ENCODE measurements at regions not wholly inside any gene's neighbourhood (a gene's known extent, or its start where the extent isn't known, plus 50 kb on each side); places are given as distances from the start of the nearest gene placed in this dataset.

DNA sequence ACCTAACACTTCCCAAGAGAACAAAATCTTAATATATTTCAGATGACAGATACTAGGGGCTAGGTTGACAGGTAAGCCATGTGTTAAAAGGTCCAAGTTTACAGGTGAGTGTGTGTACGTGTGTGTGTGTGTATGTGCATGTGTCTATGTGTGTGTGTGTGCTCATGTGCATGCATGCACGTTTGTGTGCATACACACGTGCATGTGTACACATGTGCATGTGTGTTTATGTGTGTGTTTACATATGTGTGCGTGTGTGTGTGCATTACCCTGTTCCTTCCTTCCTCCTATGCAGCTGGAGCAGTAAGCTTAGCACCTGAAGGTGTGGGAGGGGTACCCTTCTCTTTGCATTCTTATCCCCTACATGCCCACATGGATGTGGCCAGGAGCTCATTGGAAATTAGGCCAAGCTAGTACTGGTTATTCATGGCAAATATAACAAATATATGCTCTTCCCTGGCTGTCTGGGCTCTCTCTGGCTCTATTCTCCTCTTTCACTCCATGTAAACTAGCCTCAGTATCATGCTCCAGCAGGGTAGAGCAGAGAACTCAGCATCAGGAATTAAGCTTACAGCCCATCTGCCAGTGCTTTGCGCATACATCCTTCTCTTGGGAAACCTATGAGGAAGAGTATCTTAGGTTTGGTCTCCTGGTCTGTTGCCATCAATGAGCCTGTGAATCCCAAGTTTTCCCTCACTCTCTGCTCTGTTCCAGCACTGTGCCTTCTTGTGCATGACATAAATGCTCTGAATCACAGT lies 258.0 kb upstream of the MYOCD start:
- Histone ChIP-seq H3K4me1 (no peaks in the 10 kb centered on the region), H3K27me3 (ENCODE audit: low read depth) (no peaks in the 10 kb centered on the region), H3K4me3 (no peak overlapping the region), H3K36me3 (replicated peaks) (no peaks in the 10 kb centered on the region), H3K9me3 (no peaks in the 10 kb centered on the region)
- DNase-seq (ENCODE audit: low spot score in 2 of 2), result no peak
- in situ Hi-C loops (cut with MboI; ENCODE audit: low sequenced_read_pairs), result no loop called here

DNA sequence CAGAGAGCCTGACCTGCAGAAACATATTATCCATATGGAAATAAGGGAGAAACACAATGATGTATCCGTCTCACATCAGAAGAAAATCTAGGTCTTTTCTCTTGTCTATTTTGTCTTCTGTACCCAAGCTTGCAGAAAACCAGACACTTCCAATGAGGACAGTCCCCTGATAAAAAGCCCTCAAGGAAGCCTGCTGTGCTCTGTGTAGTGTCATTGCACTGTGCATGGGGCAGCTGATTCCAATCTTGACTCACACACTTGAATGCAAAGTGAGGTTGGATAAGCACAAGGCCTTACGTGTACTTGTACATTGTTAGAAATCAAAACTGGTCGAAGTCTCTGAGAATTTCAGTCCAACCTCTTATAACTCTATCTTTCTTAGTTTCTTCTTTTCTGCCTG lies 256.6 kb upstream of the MYOCD start:
- Histone ChIP-seq H3K27me3 (ENCODE audit: low read depth) (no peaks in the 10 kb centered on the region), H3K4me3 (no peak overlapping the region), H3K36me3 (replicated peaks) (no peaks in the 10 kb centered on the region), H3K9me3 (no peaks in the 10 kb centered on the region), H3K4me1 (no peaks in the 10 kb centered on the region)
- in situ Hi-C loops (cut with MboI; ENCODE audit: low sequenced_read_pairs), result no loop called here
- no peak for DNase-seq (ENCODE audit: low spot score in 2 of 2)

DNA sequence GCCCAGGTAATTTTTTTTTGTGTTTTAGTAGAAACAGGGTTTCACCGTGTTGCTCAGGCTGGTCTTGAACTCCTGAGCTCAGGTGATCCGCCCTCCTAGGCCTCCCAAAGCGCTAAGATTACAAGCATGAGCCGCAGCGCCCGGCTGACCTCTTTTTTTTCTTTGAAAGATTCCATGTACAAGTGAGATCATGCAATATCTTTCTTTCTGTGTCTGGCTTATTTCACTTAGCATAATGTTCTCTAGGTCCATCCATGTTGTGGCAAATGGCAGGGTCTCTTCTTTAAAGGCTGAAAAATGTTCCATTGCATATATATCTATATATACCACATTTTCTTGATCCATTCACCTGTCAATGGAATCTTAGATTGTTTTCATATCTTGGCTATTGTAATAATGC lies 255.0 kb upstream of the MYOCD start:
- no peak for DNase-seq (ENCODE audit: low spot score in 2 of 2)
- Histone ChIP-seq H3K9me3 (no peaks in the 10 kb centered on the region), H3K4me3 (no peak overlapping the region), H3K4me1 (no peaks in the 10 kb centered on the region), H3K27me3 (ENCODE audit: low read depth) (no peaks in the 10 kb centered on the region), H3K36me3 (replicated peaks) (no peaks in the 10 kb centered on the region)
- in situ Hi-C loops (cut with MboI; ENCODE audit: low sequenced_read_pairs), result no loop called here

DNA sequence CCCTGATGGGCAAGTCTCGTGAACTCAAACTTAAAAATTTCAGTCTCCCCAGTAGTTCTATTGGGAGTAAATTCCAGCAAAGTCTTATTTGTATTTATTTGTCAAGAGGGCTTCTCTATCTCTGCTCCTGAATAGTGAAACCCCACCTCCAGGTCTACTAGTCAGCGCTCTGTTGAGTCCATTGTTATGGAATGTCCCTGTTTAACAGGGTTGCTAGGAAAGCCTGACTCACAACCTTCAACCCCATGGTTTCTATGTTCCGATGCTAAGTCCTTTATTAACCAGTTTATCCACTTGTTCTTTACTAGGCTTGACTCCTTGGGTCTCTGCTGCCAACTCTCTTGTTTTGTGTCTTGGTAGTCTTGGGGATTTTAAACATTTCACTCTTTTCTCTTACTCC lies 250.7 kb upstream of the MYOCD start:
- no peaks in the 10 kb centered on the region for H3K36me3 ChIP-seq (replicated peaks)
- in situ Hi-C loops (cut with MboI; ENCODE audit: low sequenced_read_pairs), result no loop called here
- no peaks in the 10 kb centered on the region for H3K4me1 ChIP-seq
- H3K9me3 ChIP-seq, result no peaks in the 10 kb centered on the region; the same call in 1 of the 2 replicates
- no peak for DNase-seq (ENCODE audit: low spot score in 2 of 2)
- no peaks in the 10 kb centered on the region for H3K27me3 ChIP-seq (ENCODE audit: low read depth)
- H3K4me3 ChIP-seq, result no peak overlapping the region

DNA sequence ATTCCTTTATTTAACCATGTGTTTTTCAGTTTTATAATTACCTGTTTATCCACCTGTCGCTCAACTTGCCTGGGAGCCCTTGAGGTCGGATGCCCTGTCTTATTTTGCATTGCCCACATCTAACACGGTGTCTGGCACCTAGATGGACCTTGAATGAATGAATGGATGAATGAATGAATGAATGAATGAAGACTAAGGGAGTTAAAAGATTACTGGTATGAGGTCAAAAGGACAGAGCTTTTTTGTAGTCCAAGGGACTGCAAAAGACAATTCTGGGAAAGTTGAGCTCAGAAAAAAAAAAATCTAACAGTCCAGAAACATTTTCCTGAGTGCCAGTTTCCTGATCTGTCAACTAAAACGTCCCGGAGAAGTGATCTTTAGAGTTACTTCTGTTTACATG lies 244.6 kb upstream of the MYOCD start:
- in situ Hi-C loops (cut with MboI; ENCODE audit: low sequenced_read_pairs), result no loop called here
- H3K36me3 ChIP-seq (replicated peaks), result no peaks in the 10 kb centered on the region
- H3K4me1 ChIP-seq, result no peaks in the 10 kb centered on the region
- DNase-seq (ENCODE audit: low spot score in 2 of 2), result no peak
- no peaks in the 10 kb centered on the region; the same call in 1 of the 2 replicates for H3K9me3 ChIP-seq
- no peak overlapping the region for H3K4me3 ChIP-seq
- H3K27me3 ChIP-seq (ENCODE audit: low read depth), result no peaks in the 10 kb centered on the region

DNA sequence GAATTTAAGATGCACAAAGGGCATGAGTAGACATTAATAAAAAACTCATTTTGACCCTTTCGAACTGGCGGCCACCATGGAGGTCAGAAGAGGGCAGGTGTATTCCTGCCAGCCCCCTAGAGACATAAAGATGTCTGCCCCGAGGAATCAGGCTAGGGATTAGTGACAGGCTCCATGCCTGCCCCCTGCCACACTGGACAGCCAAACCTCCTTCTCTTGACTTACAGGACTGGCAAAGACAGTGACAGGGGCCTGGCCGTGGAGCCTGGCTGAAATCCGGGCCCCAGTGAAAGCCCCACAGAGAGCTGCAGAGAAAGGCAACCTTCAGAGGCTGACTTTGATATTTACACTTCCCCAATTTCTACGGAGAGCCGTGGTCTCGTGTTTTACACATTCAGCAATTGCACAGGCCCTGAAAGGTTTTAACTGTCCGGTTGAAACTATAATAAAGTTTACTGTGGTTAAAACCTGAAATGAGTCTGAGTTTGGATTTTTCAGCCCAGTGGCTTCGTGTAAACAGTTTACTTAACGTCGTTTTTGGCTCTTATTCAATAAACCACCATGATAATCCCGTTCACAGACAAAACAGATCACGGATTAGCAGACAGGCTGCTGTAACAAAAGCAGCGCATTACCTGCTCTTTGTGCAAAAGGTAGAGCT lies 243.9 kb upstream of the MYOCD start:
- Histone ChIP-seq H3K27me3 (ENCODE audit: low read depth) (no peaks in the 10 kb centered on the region), H3K4me1 (no peaks in the 10 kb centered on the region), H3K36me3 (replicated peaks) (no peaks in the 10 kb centered on the region), H3K9me3 (no peaks in the 10 kb centered on the region; the same call in 1 of the 2 replicates), H3K4me3 (no peak overlapping the region)
- no peak for DNase-seq (ENCODE audit: low spot score in 2 of 2)
- in situ Hi-C loops (cut with MboI; ENCODE audit: low sequenced_read_pairs), result no loop called here

DNA sequence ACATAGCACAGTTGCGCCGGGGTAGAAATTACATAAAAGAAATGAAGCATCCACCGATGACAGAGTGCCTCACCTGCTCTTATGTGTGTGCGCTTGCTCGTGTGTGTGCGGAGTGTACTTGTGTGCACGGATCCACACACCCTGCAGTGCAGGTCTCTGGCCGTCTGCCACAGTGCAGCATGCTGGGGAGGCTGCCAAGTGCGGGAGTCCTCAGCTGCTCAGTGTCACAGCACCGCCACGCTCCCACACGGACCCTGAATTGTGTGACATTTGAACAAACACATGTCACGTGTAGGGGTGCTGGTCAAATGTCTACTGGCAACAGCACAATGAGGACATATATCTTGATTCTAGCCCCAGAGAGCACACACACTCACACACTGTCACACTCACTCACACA lies 243.0 kb upstream of the MYOCD start:
- Histone ChIP-seq H3K9me3 (no peaks in the 10 kb centered on the region; the same call in 1 of the 2 replicates), H3K4me3 (no peak overlapping the region), H3K27me3 (ENCODE audit: low read depth) (no peaks in the 10 kb centered on the region), H3K36me3 (replicated peaks) (no peaks in the 10 kb centered on the region), H3K4me1 (no peaks in the 10 kb centered on the region)
- DNase-seq (ENCODE audit: low spot score in 2 of 2), result no peak
- in situ Hi-C loops (cut with MboI; ENCODE audit: low sequenced_read_pairs), result no loop called here

DNA sequence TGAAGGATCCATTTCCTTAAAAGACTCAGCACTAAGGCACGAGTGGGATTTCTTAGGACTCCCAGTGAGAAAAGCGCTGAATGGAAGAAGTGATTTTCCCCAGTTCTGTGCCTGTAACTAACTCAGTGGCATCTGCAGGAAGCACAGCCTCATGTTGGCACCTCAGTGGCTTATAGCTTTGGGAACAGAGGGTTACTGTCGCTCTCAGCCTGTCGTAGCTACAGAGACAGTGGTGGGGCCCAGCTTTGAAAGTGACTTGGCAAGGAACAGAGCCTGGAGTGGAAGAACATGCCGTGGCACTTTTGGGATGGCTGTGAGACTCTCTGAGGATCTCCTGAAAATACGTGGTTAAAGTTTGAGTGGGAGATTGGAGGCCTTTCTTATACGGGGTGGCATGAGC lies 242.4 kb upstream of the MYOCD start:
- H3K36me3 ChIP-seq (replicated peaks), result no peaks in the 10 kb centered on the region
- no peak overlapping the region for H3K4me3 ChIP-seq

DNA sequence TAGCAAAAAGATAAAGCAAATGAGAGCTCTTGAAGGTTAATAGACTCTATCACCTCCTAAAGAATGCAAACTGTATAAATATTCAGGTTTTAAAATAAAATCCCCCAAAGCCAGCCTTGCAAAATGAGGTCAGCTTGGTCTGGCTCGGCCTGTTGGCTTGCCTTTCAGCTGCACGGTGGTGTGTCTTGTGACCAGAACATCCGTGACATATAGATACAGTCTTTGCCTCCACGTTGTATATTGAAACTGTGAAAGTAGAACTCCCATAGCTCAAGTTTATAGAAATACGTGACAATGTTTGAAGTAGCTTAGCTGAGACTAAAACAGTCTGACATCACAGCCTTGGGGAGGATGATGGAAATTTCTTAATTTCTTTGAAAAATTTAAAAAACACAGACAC lies 236.6 kb upstream of the MYOCD start:
- Histone ChIP-seq H3K4me3 (no peak overlapping the region), H3K27me3 (ENCODE audit: low read depth) (no peaks in the 10 kb centered on the region), H3K36me3 (replicated peaks) (no peaks in the 10 kb centered on the region), H3K9me3 (no peaks in the 10 kb centered on the region), H3K4me1 (no peaks in the 10 kb centered on the region)
- in situ Hi-C loops (cut with MboI; ENCODE audit: low sequenced_read_pairs), result no loop called here
- DNase-seq (ENCODE audit: low spot score in 2 of 2), result no peak

More for the DNA sequence above, 242.4 kb upstream of the MYOCD start:
- Histone ChIP-seq H3K27me3 (ENCODE audit: low read depth) (no peaks in the 10 kb centered on the region), H3K9me3 (no peaks in the 10 kb centered on the region; the same call in 1 of the 2 replicates), H3K4me1 (no peaks in the 10 kb centered on the region)
- DNase-seq (ENCODE audit: low spot score in 2 of 2), result no peak
- in situ Hi-C loops (cut with MboI; ENCODE audit: low sequenced_read_pairs), result no loop called here

DNA sequence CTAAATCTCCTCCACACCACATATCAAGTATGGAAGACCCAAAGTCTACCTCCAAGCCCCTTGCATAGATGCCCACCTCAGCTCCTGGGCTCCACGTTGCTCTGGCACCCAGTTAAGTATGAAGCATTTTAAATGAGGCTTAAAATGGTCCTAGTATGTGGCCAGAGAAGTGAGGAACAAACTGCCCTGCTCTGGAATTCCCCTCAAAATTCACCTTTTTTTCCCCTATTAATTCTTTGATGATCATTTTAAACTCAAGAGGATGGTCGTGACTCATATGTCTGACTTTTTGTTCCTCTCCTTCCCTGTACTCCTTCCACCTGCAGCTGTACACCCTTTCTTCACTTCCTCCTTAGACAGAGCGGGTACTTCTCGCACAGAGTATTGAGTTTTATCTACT lies 234.5 kb upstream of the MYOCD start:
- no peaks in the 10 kb centered on the region for H3K36me3 ChIP-seq (replicated peaks)
- no peak overlapping the region for H3K4me3 ChIP-seq
- in situ Hi-C loops (cut with MboI; ENCODE audit: low sequenced_read_pairs), result no loop called here
- no peaks in the 10 kb centered on the region for H3K4me1 ChIP-seq
- DNase-seq (ENCODE audit: low spot score in 2 of 2), result no peak
- H3K9me3 ChIP-seq, result no peaks in the 10 kb centered on the region
- no peaks in the 10 kb centered on the region for H3K27me3 ChIP-seq (ENCODE audit: low read depth)

DNA sequence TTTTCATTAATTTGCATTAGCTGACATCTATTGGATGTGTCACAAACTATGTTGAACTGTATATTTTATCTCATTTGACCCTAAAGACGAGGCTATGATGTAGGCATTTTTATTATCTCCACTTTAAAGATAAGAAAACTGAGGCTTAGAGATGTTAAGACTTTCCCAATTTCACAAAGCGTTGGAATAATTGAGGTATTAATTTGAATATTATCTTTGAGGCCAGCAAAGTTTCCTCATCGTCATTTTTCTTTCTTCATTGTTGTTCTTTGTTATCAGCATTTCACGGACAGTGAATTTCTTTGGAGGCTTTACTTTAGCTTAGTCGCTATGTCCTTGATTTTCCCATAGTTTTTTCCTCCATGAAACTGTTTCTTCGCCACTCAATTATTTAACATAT lies 227.5 kb upstream of the MYOCD start:
- in situ Hi-C loops (cut with MboI; ENCODE audit: low sequenced_read_pairs), result no loop called here
- Histone ChIP-seq H3K27me3 (ENCODE audit: low read depth) (no peaks in the 10 kb centered on the region), H3K4me1 (no peaks in the 10 kb centered on the region), H3K9me3 (no peaks in the 10 kb centered on the region), H3K4me3 (no peak overlapping the region), H3K36me3 (replicated peaks) (no peaks in the 10 kb centered on the region)
- no peak for DNase-seq (ENCODE audit: low spot score in 2 of 2)

DNA sequence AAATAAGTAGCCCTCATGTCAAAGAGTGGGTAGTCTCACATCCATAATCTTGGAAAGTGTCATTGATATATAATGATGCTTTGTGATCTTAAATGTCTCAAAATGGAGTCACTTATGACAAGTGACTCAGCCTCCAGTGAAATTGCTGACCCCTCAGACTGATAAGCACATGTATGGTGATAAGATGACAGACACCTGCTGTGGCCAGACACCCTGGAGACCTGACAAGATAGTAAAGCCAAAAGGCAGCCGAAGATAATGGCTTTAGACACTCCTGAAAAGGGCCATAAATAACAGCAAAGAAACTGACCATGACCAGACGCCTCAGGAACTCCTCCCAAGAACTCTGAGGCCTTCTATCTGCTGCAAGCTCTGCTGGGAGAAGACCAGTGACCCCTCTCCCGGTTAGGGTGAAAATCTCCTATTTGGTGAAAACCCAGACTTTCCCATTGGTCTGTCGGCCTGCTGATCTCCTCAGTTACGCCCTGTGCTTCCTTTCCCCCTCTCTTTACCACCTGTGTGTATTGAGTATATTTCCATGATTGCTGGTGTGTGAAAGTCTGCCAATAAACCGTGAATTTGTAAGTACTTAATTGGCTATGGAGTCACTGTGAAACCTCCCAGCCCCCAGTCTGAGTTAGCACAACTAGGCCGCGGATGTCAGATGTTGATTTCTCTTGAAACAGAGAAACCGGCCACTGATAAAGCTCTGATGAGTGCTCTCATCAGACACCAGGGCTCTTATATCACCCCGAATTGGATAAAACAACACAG lies 226.7 kb upstream of the MYOCD start:
- Histone ChIP-seq H3K36me3 (replicated peaks) (no peaks in the 10 kb centered on the region), H3K4me3 (no peak overlapping the region), H3K27me3 (ENCODE audit: low read depth) (no peaks in the 10 kb centered on the region), H3K9me3 (no peaks in the 10 kb centered on the region), H3K4me1 (no peaks in the 10 kb centered on the region)
- in situ Hi-C loops (cut with MboI; ENCODE audit: low sequenced_read_pairs), result no loop called here
- DNase-seq (ENCODE audit: low spot score in 2 of 2), result no peak

DNA sequence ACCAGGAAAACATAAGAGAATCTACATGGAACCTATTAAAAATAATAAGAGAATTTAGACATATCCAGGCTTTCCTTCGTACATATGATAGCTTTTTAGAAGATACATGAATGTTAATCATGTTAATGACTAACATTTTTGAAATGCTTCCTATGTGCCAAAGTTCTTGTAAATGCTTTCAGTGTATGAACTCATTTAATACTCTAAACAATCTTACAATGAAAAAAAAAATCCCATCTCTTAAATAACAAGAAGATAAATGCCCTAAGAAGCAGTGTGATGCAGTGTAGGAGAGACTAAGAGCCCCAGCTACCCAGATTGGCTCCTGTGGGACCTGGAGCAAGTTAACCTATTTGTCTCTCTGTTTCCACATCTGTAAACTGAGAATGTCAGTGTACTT lies 220.4 kb upstream of the MYOCD start:
- in situ Hi-C loops (cut with MboI; ENCODE audit: low sequenced_read_pairs), result no loop called here
- H3K9me3 ChIP-seq, result no peaks in the 10 kb centered on the region
- no peaks in the 10 kb centered on the region for H3K27me3 ChIP-seq (ENCODE audit: low read depth)
- no peaks in the 10 kb centered on the region for H3K36me3 ChIP-seq (replicated peaks)
- no peak overlapping the region for H3K4me3 ChIP-seq
- DNase-seq (ENCODE audit: low spot score in 2 of 2), result no peak
- no peaks in the 10 kb centered on the region for H3K4me1 ChIP-seq

DNA sequence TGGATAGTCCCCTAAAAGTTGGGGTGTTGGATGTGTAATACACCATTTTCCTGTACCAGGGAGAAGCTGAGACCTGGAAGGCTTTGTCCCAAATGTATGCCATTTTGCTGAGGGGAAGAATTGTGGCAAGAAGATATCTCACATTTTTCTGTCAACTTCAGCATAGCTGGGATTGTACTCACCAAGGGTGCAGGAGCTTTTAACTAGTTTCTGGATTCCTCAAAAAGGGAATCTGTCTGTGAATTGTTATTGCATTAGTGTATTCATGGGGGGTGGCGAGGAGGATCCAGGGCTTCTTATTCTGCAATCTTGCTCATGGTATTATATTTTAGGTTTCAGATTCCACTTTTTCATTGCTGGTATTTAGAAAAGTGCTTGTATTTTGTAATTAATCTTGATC lies 208.2 kb upstream of the MYOCD start:
- H3K36me3 ChIP-seq (replicated peaks), result no peaks in the 10 kb centered on the region
- in situ Hi-C loops (cut with MboI; ENCODE audit: low sequenced_read_pairs), result no loop called here
- no peaks in the 10 kb centered on the region for H3K4me1 ChIP-seq
- DNase-seq (ENCODE audit: low spot score in 2 of 2), result no peak
- no peaks in the 10 kb centered on the region for H3K27me3 ChIP-seq (ENCODE audit: low read depth)
- no peak overlapping the region for H3K4me3 ChIP-seq
- H3K9me3 ChIP-seq, result peaks cover 3% of the 10 kb centered on the region; the same call in 1 of the 2 replicates
